GM21360 (cell line): ENCODE measurements at regions not wholly inside any gene's neighbourhood (a gene's known extent, or its start where the extent isn't known, plus 50 kb on each side); places are given as distances from the start of the nearest gene placed in this dataset.
"Not testable (repeated sequence)": the region's sequence is repeated elsewhere in the genome, so short reads cannot be mapped to it uniquely, and the experiment has no call there.

Source experiments
- ATAC-seq: cut with Tn5 transposase; IDR thresholded peaks from one replicate; pipeline ENCODE4 v1.9.1; 2021; ENCODE audit warnings: mild to moderate bottlenecking, moderate library complexity; ENCODE audit not compliant: unreplicated experiment

DNA sequence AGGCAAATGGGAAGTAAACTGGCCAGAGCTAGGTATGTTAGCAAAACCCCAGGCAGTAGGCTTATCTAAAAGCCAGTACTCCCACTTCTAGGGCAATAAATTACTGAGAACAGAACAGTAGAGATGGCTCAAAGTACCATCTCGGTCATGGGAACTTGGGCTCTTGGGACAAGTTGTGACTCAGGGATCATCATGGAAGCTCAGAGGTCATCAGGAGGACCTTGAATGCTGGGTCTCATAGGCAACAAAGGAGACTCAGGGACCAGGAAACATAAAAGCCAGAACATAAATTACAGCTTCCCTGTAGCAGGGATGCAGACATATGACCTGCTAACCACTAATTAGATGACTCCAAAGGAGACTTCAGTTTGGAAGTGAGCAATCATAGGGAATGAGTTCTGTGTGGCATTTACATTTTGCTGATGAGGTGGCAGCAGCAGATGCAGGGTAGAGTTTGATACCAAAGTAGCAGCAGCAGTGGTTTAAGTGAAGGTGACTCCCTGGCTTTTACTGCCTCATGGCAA lies 97.6 kb upstream of the SCAF11 start:
- ATAC-seq, result no peak

DNA sequence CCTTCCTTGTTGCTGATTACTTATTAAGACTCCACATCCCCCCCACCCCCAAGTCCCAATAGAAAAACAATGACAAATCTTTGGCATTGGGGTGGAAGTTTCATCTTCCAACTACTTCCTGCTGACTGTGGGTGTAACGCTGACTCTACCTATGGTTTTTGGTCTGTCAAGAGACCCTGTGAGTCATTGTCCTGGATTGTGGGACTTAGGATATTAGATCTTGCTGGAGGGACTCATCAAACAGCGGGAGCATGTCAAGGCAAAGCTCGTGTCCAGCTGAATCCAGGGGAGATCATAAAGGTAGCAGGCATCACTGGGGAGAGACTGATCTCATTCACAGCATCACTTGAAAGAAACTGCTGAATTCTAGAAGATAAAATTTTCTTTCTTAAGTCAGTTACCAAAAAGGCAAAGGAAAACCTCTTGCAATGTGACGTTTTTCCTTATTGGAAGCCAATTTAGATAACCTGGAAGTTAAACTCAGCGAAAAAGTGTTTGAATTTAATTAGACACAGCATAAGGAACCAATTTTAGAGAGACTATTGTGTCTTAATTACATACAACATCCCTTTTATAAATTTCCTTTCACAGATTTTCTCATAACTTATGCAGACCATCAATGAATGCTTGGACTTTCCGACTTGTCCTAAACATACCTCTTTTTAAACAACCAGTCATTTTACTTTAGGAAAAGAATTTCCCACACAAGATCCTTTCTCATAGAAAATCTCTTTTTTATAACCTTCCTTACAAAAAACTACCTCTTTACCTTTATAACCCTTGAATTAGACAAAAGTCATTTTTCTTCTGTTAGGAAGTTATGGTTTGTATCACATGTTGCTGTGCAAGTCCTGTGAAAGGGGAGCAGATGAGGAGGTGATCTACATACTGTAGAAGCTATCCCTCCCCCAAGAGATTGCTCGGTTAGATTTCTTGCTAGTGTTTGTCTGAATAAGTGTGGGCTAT lies 94.6 kb upstream of the SCAF11 start:
- ATAC-seq, result no peak

GRCh38 chr12:46082490-46083200 lies 92.3 kb upstream of the SCAF11 start:
- no peak for ATAC-seq

DNA sequence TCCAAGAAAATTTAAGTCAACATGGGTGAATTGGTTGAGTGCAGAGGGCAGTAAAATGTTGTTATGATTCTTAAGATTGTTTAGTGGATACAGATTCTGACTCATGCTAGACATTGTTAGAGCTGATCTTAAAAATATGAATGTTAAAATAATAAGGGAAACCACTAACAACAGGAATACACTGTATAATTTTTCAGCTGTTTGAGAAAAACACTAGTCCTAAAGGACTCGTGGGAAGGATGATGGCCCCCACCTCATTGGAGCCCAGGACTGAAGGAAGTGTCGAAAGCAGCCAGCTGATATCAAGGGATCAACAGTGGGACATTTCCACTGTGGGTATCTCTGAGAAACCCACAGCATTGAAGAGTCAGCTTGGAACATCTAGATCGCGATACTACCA lies 82.9 kb upstream of the SCAF11 start:
- no peak for ATAC-seq

- ATAC-seq, result peak; percentile 87
Observed at GRCh38 chr12:46071769-46072624, 81.6 kb upstream of the SCAF11 start.

- no peak for ATAC-seq
Observed at GRCh38 chr12:46071335-46071734, 81.0 kb upstream of the SCAF11 start.

- no peak for ATAC-seq
Observed at GRCh38 chr12:46067094-46067493, 76.7 kb upstream of the SCAF11 start.

DNA sequence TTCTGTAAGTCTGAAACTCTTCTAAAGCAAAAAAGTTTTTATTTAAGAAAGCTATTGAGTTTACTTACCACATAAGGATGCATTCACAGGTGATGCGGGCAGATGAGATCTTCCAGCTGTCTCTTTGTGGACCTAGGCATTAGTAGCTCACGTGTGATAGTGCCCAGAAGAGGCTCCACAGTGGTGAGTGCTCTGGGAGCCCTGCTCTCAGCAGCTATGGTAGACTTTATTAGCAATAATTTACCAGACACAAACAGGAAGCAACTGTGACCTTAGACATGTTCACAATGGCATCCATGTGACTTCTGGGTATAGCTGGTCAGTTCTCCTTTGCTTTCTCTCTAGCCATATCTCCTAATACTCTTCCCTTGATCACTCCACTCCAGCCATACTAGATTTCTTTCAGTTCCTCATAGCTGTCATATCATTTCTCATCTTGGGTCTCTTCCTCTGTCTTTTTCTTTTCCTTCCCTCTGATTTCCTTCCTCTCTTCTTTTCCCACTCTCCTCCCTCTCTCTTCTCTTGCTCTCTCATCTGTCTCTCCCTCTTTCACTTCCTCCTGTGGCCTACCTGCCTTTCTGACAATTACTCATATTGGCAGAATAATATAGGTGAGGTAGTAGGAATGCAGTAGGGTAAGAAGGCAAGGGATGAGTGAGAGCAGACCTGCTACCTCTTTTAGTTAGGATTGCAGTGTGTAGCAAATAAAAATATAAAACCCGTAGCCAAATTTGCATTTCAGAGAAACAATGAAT lies 75.2 kb upstream of the SCAF11 start:
- peak; percentile 58 for ATAC-seq

GRCh38 chr12:46064548-46064947 lies 74.2 kb upstream of the SCAF11 start:
- ATAC-seq, result no peak

DNA sequence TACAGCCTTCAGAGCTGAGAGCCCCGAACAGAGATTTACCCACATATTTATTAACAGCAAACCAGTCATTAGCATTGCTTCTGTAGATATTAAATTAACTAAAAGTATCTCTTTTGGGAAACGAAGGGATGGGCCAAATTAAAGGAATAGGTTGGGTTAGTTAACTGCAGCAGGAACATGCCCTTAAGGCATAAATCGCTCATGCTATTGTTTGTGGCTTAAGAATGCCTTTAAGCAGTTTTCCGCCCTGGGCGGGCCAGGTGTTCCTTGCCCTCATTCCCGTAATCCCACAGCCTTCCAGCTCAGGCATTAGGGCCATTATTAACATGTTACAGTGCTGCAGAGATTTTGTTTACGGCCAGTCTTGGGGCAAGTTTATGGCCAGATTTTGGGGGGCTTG lies 68.3 kb upstream of the SCAF11 start:
- not testable (repeated sequence) for ATAC-seq

DNA sequence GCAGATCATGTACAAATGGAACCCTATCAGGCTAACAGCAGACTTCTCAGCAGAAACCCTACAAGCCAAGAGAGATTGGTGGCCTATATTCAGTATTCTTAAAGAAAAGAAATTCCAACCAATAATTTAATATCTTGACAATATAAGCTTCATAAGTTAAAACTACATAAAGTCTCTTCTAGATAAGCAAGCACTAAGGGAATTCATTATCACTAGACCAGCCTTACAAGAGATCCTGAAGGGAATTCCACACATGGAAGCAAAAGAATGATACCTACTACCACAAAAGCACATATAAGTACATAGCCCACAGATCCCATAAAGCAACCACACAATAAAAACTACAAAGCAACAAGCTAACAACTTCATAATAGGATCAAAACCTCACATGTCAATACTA lies 60.4 kb upstream of the SCAF11 start:
- no peak for ATAC-seq

DNA sequence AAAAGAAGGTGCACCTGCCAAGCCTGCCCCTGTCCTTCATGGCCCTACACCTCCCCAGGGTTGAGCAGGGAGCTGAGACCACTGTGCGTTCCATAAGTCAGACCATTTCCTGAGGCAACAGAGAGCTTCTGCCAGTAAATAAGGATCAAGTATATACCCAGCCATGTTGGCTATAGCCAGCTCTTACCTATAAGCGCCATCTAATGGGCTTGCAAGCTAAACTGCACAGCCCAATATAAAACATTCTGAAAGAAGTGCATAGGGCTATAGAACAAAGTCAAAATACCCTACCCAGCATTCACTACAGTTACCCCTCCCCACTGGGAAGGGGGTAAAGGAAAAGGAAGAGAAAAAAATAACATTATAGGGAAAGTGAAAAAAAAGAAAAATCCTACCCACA lies 59.3 kb upstream of the SCAF11 start:
- ATAC-seq, result no peak

DNA sequence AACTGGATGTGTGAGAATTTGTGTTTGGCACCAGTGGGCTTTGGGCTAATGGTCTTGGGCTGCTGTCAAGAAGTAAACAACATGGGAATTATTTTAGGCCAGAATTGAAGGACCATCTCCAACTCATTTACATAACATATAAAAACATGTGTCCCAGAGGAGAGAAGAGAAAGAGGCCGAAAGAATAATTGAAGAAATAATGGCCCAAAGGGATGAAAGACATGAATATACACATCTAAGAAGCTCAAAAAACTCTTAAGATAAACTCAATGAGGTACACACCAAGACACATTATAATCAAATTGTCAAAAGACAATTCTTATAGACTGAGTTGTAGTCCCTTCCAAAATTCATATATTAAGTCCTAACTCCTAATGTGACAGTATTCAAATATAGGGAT lies 56.1 kb upstream of the SCAF11 start:
- ATAC-seq, result no peak

- ATAC-seq, result no peak
Observed at GRCh38 chr12:46043972-46044520, 53.7 kb upstream of the SCAF11 start.
